GM19455 (cell line): ENCODE measurements at regions not wholly inside any gene's neighbourhood (a gene's known extent, or its start where the extent isn't known, plus 50 kb on each side); places are given as distances from the start of the nearest gene placed in this dataset.

Experiments
- ATAC-seq: cut with Tn5 transposase; IDR thresholded peaks from one replicate; pipeline ENCODE4 v1.9.1; 2021; ENCODE audit not compliant: unreplicated experiment

DNA sequence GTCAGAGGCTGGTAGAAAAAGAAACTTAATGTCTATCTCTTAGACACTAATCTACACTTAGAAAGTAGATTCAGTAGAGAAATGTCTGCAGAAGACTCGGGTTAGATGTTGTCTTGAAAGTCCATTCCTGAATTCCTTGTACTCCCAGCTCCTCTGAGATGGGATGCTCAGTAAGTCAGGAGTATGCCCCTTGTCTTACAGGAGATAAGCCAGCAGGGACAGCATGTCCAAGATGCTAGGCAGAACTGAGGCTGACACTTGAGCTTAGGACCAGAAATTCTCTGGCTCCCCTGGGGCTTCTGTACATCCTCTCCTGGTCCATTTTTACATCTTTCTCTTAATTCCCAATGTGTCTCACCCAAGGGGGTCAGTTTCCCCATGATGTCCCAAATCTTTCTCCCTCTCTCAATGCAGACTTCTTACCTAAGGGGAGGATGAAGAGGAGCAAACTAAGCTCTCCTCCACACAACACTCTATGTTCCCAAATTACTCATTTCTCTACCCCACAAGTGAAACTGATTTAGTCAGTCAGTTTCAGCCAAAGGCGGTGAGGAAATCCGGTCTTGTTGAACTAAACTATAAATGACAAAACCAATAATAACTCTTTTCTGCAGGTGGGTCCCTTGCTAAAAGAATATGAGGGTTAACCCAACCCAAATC lies 558.2 kb upstream of the DIPK2B start:
- peak; percentile 70 for ATAC-seq

DNA sequence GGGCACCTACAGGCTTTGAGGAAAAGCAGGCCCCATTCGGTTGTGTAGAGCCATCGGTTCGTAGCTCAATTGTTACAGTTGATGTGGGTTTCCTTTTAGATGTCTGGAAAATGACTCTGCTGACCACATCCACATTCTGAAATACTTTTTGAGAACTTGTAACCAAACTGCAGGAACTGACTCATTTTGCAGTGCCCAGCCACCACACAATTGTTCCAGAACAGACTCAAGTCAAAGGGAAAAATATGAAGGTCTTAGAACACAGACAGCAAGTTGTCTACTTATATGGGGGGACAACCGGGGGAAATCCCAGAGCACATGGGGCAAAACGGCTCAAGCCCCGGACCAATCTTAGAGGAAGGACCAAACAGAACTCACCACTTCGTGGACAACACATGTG lies 557.6 kb upstream of the DIPK2B start:
- ATAC-seq = peak; percentile 39

DNA sequence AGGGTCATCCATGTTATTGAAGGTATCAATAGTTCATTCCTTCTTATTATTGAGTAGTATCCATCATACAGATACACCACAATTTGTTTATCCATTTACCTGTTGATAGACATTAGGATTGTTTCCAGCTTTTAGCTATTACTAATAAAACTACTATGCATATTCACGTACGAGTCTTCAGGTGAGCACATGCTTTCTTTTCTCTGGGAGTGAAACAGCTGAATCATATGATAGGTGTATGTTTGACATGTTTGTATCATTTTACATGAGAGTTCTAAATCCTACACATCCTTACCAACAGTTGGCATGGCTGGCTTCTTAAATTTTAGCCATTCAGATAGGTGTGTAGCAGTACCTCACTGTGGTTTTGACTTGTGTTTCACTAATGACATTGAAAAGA lies 556.6 kb upstream of the DIPK2B start:
- no peak for ATAC-seq

DNA sequence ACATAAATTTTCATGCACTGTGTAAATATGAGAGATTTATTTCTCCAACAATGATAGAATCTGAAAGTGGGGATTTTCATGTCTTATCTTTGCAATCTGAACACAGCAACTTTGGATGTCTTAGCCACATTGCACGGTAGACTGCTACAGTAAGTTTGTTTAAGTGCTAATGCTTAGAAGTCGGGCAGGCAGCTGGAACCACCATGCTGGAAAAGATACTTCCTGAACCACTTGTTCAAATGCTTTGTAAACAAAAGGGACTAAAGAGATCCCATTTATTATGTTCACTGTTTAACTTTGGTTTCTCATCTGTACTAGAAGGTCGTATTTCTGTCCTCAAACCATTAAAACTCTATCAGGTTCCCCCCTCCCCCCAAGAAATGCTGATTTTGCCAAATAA lies 555.9 kb upstream of the DIPK2B start:
- ATAC-seq = no peak

- no peak for ATAC-seq
Measured at GRCh38 chrX:45755703-45756102, 555.0 kb upstream of the DIPK2B start.

DNA sequence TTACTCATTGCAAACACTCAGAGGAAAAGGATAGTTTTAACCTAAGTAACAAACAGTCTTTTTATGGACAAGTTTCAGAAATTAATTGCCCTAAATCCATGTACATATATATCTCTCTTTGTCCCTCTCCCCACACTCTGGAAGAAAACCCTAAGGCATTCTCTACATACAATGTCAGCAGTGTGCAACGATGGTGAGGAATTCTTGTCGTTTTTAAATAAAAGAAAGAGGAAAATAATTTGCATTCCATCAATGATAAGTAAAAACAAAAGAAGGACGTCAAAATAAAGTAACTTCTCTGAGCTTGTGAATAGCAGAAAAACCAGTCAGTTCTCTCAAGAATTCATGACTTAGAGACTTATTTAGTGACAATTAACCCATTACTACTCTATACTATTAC lies 550.5 kb upstream of the DIPK2B start:
- no peak for ATAC-seq

- ATAC-seq = no peak
Measured at GRCh38 chrX:45750639-45751038, 550.0 kb upstream of the DIPK2B start.

- ATAC-seq = no peak
Measured at GRCh38 chrX:45749375-45749774, 548.7 kb upstream of the DIPK2B start.

DNA sequence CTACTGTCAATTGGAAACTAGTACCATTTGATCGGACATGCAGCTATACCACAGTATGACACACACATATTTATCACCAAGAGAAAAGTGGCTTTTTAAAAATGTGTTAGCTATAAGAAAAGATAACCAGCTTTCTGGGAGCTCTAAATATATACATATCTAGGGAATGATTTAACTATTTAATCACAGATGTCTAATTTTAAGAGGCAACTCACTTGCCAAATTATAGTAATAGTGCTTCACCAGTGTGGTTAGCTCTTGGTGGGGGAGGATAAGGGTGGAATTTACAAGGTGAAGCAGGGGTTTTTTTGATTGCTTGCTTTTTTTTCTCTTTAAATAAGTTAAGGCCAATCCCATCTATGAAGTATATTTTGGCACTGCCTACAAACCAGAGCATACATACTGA lies 547.7 kb upstream of the DIPK2B start:
- no peak for ATAC-seq

DNA sequence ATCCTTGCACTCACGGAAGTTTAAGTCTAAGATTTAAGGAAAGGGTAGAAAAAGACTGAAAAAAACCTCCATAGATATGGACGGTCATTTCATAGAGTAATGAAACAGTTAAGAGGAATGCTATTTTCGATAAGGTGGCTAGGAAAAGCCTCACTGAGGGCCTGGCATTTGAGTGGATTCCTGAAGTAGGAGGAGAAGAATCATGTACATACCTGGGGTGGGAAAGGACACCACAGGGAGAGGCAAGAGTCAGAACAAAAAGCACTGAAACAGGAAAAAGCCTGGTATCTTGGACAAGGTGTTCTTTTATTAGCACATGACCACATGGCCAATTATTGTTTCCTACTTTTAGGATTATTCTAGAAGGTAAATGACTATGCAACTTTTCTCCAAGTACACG lies 547.2 kb upstream of the DIPK2B start:
- no peak for ATAC-seq

GRCh38 chrX:45745479-45745878 lies 544.8 kb upstream of the DIPK2B start:
- no peak for ATAC-seq

DNA sequence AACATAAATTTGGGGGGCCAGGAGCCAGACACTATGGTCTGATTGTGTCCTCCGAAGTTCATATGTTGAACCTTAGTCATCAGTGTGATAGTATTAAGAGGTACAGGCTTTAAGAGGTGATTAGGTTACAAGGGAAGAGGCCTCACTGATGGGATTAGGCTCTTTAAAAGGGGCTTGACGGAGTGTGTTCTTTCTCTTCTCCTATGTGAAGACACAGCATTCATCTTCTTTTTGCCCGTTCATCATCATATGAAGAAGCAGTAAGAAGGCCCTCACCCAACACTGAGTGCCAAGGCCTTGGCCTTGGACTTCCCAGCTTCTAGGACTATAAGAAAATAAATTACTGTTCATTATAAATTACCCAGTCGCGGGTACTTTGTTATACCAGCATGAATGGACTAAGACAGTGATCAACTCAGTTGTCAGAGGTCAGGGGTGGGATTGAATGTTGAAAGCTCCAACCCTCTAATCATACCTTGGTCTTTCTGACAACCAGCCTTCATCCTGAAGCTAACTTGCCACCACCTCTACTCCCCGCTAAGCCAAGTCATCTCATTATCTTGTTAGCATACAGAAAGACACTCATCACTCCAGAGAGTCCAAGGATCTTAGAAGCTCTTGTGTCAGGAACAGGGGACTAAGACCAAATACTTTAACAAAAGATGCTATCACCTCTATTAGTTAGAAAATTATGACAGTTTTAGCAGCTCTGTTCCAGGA lies 543.4 kb upstream of the DIPK2B start:
- ATAC-seq = no peak

GRCh38 chrX:45743081-45743533 lies 542.4 kb upstream of the DIPK2B start:
- ATAC-seq = no peak

GRCh38 chrX:45740291-45740690 lies 539.6 kb upstream of the DIPK2B start:
- ATAC-seq = no peak

- no peak for ATAC-seq
Measured at GRCh38 chrX:45735571-45735970, 534.9 kb upstream of the DIPK2B start.

- ATAC-seq = no peak
Measured at GRCh38 chrX:45731448-45731847, 530.8 kb upstream of the DIPK2B start.

GRCh38 chrX:45727761-45728160 lies 527.1 kb upstream of the DIPK2B start:
- ATAC-seq = no peak

- no peak for ATAC-seq
Measured at GRCh38 chrX:45722471-45722870, 521.8 kb upstream of the DIPK2B start.

- no peak for ATAC-seq
Measured at GRCh38 chrX:45719751-45720501, 519.2 kb upstream of the DIPK2B start.

DNA sequence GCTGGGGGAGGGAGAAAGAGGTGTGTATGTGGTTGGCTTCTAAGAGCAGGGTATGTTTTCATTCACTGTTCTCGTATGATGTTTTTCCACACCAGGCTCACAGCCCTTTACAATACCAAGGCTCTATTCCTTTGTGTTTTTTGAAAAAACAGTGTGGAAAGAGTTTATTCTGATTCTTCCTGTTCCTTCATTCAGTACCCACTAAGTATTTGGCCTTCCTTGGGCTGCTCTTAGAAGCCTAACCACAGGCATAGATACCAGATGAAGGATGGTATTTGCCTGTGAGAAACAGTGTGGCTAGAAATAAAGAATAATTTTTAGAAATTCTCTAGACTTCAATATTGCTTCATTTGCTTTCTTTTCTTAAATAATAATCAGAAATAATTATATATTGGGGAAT lies 518.0 kb upstream of the DIPK2B start:
- no peak for ATAC-seq

- ATAC-seq = no peak
Measured at GRCh38 chrX:45716750-45717149, 516.1 kb upstream of the DIPK2B start.

- ATAC-seq = no peak
Measured at GRCh38 chrX:45715748-45716147, 515.1 kb upstream of the DIPK2B start.
